ENCODE measurements at regions not wholly inside any gene's neighbourhood (a gene's known extent, or its start where the extent isn't known, plus 50 kb on each side); places are given as distances from the start of the nearest gene placed in this dataset.

DNA sequence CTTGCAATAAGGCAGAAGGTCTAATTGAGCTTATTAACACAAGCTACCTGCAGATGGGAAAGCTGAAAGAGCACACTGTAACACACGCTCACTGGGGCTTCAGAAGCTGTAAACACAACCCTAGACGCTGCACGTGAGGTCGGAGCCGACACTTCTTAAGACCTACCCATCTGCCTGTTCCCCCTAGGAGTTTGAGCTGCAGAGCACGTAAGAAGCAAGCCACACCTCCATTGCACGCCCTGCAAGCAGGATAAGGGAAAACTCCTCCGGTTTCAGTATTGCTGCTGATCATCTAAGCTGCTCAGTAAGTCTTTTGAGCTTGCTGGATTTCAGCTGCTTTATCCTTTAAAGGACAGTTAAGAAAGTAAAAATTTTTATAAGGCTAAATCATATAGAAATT is 244.0 kb upstream of the ZWINT start:
- DNase-seq (ENCODE audit: low spot score), result no peak

DNA sequence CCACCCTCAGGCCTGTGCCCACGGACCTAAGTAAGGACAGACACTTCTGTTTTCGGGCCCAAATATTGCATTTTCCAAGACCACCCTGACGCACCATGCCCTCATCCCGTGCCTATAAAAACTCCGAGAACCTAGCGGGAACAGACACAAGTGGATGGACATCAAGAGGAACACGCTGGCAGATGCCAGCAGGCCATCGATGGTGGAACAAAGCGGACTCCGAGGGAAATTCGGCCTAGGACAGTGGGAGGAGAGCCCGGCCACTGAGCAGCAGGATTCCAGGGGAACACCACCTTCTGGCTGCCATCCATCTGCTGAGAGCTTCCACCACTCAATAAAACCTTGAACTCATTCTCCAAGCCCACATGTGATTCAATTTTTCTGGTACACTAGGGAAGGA is 243.6 kb upstream of the ZWINT start:
- DNase-seq (ENCODE audit: low spot score), result no peak

DNA sequence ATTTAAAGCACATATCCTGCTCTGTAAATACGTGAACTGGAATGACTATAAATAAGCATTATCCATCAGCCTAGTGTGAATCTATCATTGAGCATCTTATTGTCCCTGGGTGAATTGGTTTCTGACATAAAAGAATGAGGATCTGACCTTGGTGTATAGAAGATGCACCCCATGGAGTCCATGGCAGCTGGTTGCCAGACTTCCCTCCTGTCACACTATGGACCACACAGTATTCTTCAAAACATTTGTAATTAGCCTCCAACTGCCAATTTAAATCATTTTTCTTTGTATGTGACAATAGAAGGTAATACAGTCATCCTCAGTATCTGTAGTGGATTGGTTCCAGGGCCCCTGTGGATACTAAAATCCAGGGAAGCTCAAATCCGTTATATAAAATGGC is 238.1 kb upstream of the ZWINT start:
- no peak for DNase-seq (ENCODE audit: low spot score)

DNA sequence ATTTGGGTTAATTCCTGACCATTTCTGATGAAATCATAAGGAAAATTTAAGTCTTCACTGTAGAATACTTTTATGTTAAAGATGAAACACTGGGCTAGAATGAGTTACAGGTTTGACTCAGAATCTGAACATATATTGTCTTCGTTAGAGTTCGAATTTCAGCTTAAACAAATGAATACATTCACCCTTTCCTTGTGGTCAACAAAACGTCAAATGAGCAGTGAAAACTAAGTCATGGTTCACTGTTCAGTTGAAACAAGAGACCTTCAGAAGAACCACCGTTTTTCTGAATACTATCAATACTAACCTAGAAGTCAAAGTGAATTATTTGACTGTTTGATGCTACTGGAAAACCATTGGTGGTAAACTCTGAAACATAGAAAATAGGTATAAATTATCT is 235.2 kb upstream of the ZWINT start:
- no peak for DNase-seq (ENCODE audit: low spot score)

DNA sequence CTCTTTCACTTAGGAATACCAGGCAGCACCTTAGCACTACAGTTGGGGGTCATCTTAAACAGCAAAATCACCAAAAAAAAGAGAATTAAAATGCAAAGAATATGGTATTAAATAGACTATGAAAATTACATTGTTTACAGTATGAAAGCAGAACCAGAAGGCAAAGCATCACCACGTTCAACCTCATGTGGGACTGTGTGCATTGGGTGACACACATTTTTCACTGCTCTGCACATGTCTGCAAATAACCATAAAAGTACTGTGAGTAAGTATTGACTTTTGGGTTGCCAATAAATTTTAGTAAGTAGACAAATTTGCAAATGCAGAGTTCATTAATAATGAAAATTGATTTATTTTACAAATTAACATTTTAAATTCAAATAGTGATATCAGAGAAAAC is 232.1 kb upstream of the ZWINT start:
- no peak for DNase-seq (ENCODE audit: low spot score)

DNA sequence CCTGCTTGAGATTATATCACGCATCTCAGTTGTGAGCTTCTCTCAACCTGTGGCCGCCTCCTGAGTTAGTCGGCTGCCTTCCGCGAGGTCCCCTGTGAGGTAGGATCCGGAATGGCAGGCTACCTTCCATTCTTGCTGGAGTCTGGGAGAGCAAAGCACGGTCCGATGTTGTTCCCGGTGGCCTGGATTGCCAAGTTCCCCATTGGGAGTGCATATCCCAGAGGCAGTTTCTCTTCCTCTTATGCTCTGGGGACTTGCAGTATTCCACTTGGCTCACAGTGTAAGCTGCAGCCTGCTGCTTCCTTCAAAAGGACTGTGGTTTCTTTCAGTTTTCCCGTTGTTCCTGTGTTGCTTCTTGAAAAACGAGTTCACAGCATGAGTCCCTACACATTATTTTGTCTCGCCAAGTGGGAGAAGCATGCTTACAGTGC is 225.4 kb upstream of the ZWINT start:
- DNase-seq (ENCODE audit: low spot score), result no peak

DNA sequence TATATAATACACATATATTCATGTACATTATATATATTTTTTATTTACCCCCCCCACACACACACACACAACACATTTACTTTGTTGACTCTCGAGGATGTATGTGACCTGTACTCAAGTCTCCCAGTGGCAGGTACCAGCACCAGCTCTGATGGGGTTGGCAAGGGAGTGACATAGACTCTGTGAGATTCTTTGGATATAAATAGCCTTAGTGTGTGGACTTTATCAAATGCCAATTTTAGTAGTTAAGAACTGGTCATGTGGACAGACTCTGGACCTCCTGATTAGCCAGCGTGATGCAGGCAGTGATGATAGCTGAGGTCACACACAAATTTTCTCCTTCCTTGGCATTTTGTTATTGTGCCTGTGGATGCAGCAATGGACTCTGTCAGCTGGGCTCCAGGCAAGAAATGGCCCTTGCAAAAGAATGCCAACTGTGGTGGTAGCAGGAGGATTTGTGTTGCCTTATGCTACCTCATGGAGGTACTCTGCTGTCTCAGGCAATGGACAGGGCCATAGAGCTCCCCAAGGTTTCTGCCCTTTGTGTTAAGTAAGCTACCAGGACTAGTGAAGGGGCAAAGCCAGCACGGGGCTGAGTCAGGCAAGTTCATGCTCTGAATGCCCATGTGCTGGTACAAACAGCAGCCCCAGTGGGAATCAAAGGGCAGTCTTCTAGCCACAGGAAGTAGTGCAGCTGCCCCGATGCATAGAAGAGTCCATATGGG is 224.6 kb upstream of the ZWINT start:
- no peak for DNase-seq (ENCODE audit: low spot score)

DNA sequence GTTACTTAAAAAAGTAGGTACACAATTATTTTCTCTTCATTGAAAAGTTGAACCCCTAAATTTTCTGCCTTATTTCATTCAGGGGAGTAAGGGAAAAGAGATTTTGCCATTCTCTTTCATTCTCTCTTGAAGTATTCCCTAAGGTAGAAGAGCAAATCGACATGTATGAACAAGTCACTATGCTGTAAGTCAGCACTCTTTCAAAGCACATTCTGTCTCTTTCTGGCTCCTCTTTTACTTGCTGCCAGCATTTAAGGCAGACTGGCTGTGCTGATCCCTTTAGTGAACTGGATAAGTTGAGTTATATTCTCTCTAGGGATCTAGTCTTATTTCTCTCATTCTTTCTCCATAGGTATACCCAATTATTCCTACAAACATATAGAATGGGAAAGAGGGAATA is 222.3 kb upstream of the ZWINT start:
- no peak for DNase-seq (ENCODE audit: low spot score)

DNA sequence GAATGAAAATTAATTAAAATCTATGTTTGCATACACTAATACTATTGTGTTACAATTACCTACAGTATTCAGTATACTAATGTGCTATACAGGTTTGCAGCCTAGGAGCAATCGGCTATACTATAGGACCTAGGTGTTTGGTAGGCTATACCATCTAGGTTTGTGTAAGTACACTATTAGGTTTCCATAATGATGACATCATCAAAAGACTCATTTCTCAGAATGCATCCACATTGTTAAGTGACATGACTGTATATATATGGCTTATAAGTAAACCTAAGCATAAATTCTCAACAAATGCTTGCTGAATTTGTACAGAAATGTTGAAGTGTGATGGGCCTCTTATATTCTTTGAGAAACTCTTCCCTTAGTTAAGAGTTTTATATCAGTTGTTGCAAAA is 206.5 kb upstream of the ZWINT start:
- DNase-seq (ENCODE audit: low spot score), result no peak

DNA sequence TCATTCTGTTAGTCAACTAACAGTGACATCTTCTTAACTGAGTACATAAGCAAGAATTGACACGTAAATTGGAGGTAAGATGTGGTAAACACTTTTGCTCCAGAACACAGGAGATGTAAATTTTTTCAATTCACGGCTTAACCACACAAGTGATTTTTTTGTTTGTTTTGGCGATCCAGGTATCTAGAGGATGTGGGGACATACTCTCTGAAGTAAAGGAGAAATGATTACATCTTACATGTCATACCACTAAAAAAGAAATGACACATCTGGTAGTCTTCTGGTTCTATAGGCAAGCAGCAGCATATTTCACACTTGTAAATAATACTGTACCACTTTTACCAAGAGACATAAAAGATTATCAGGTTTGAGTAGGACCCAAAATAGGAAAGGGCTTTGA is 200.3 kb upstream of the ZWINT start:
- no peak for DNase-seq (ENCODE audit: low spot score)

DNA sequence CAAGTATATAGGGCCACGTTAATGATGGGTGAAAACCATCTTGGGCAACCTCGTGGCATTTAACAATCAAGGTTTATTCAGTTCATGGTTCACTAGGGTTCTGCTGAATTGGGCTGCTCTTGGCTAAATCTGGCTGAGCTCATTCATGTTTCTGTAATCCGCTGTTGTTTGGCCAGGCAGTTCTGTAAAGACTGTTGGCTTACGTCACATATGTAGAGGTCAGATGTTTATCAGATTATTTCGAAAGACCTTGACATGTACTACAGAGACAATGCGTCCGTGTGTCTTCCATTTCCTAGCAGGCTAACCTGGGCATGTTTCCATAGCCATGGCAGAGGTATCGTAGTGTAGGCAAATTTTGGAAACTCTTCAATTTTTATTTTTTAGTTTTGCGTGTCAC is 190.0 kb upstream of the ZWINT start:
- no peak for DNase-seq (ENCODE audit: low spot score)

DNA sequence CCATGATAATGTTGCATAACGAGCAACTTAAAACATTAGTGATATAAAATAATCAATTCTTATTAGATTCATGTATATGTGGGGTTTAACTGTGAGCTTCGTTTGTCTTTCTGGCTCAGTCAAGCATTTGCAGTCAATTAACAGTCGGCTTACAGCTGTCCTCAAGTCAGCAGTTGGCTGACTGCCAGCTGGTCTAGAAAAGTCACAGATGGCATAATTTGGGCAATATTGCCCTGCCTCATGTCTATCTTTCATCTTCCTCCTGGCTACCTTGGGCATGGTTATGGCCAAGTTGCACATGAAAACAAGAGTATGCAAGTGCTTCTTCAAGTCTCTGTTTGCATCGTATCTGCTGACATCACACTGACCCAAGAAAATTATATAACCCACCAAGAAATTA is 186.1 kb upstream of the ZWINT start:
- DNase-seq (ENCODE audit: low spot score), result no peak

DNA sequence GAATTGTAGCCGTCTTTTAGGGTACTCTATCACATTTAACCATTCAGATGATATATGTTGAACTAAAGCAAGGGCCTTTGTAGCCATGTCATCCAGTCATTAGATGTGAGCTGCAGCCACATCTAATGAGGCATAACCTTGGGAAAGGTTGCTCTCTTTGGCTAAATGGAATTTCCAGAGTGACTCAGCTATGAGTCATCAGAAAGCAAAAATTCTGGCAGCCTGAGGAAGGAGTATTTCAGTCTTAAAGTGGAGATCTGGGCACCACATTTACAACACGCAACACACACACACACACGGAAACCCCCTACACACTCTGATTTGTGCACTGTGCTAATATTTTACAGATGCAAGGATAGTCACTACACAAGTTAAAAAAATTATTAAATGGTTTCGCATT is 176.9 kb upstream of the ZWINT start:
- DNase-seq (ENCODE audit: low spot score), result peak; percentile 5

DNA sequence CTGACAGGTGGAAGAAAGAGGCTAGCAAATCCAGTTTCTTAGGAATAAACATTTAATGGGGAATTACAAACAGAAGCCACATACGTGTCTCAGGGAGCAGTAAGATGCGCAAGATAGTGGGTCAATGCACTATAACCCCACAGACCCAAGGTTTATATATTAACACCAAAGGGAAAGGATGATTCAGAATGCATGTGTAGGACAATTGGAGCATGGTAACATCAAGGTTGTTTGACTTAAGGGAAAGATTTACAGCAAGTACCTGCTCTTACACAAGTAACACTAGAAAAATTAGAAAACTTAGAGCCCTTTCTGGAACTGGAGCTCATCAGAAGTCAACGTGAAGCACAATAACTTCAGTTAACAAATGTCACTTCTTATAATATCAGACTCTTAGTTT is 161.1 kb upstream of the ZWINT start:
- DNase-seq (ENCODE audit: low spot score), result no peak

DNA sequence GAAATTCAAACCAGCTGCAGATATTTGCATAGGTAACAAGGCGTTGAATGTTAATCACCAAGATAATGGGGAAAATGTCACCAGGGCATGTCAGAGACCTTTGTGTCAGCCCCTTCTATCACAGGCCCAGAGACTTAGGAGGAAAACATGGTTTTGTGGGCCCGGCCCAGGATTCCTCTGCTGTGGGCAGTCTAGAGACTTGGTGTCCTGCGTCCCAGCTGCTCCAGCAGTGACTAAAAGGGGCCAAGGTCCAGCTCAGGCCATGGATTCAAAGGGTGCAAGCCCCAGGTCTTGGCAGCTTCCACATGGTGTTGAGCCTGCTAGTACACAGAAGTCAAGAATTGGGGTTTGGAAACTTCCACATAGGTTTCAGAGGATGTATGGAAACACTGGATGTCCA is 147.5 kb upstream of the ZWINT start:
- DNase-seq (ENCODE audit: low spot score), result no peak

DNA sequence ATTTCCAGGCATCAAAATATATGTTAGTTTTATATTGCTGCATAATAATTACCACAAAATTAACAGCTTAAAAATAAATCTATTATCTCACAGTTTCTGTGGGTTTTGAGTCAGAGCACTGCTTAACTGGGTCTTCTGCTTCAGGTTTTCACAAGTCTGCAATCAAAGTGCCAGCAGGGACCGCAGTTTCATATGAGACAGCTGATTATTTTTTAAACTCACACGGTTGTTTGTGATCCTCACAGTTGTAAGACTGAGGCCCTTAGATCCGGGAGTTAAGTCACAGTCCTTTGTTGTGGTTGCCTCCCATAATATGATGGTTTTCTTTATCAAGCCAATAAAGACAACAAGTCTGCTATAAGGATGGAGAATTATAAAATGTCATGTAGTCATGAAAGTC is 146.0 kb upstream of the ZWINT start:
- no peak for DNase-seq (ENCODE audit: low spot score)

DNA sequence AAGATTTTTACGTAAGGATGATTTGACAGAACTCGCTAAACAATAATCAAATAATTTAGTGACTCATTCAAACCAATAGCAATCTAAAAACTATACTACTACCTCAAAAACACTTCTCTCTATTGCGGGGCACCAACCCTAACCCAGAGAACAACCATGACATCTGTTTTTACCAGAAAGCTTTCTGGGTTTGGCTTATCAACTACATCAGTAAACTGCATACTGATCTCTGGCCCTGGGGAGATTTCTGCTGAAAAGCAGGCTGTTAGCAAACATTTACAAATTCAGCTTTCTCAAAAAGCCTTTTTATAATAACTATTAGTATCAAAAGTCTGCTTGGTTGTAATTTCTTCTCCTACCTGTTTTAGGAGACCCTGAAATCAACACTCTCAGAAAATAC is 144.5 kb upstream of the ZWINT start:
- no peak for DNase-seq (ENCODE audit: low spot score)

DNA sequence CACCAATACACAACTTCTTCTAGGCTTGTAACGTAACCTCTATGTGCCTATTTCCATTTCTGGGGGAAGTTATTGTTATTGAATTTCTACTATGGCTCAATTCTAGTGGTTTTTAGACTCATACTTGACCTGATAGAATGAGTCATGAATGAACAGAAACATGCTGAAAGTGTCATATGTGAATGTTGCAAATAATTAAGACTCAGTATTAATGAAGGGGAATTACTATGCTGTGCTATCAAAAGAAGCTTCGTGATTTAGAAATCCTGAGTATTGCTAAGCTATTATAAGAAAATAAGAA is 135.1 kb upstream of the ZWINT start:
- DNase-seq (ENCODE audit: low spot score), result no peak

DNA sequence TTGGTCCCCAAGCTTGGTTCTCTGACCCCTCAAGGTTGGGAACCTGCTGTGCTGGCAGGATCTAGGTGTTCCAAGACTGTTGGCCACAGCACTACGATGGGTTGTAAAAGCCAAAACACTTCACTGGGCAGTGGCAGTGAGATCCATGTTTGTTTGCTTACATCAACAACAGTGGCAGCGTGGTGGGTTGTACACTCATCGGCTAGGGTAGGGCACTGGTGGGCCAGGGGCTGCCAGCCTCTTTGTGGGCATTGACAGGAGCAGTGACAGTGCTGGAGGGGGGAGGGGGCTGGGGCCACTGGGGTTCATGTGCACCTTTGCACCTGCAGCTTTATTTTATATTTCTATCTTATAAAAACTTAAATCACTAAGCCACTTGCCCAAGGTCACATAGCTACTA is 126.7 kb upstream of the ZWINT start:
- DNase-seq (ENCODE audit: low spot score), result no peak

DNA sequence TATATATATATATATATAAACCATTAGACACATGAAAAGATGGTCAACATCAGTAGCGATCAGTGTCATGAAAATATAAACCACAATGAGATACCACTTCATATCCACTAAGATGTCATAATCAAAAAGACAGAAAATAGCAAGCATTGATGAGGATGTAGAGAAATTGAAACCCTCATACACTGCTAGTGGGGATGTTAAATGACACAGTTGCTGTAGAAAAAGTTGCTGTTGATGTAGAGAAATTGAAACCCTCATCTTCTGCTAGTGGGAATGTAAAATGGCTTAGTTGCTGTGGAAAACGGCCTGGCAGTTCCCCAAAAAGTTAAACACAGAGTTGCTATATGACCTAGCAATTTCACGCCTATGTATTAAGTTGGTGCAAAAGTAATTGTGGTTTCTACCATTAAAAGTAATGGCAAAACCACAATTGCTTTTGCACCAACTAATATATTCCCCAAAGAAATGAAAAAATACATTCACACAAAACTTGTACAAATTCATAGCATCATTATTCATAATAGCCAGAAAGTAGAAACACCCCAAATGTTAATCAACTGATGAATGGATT is 120.5 kb upstream of the ZWINT start:
- DNase-seq (ENCODE audit: low spot score), result no peak

DNA sequence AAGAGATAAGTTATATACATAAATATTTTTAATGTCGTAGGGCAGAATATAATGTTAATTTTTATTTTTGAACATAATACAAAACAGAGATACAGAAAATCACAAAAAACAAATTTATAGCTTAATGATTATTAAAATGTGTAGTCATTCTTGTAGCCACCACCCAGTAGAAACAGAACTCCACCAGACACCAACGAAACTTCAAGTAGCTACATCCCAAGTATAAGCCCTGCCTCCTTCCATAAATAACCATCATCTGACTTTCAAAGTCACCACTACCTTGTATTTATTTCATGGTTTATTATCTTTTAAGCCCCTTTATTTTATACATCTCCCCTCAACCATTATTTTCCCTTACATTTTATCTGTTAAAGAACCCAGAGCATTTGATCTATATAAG is 111.9 kb upstream of the ZWINT start:
- no peak for DNase-seq (ENCODE audit: low spot score)

DNA sequence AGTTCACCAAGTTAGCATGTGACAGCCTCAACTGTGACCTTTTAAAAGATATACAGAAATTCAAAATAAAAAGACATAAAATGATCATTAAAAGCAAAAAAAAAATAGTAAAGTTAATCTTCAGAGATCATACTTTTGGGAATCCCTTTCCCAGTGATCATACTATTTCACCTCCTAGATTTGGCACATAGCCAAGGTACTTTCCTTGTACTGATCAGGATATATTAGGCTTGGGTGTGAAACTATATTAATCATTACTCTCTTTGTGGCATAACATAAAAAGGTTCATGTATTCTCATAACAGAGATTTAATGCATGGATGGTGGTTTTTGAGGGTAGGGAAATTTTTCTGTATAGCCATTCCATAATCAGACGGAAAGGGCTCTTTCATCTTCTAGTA is 109.6 kb upstream of the ZWINT start:
- no peak for DNase-seq (ENCODE audit: low spot score)

DNA sequence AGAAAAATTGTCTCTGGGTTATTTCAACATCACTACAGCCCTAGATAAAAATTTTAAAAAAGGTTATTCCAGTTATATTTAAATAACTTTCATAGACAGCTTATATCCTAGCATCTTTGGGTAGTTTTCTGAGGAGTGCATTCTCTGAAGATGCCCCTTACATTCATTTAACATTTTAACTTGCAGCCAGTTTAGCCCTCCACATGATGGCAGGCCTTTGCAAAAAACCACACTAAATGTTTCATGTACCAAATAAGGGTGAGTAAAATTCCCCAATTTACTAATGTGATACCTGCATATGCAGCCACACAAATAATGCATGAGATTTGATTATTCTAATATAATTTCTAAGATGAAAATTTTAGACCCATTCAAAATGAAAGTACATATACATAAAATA is 108.4 kb upstream of the ZWINT start:
- no peak for DNase-seq (ENCODE audit: low spot score)

DNA sequence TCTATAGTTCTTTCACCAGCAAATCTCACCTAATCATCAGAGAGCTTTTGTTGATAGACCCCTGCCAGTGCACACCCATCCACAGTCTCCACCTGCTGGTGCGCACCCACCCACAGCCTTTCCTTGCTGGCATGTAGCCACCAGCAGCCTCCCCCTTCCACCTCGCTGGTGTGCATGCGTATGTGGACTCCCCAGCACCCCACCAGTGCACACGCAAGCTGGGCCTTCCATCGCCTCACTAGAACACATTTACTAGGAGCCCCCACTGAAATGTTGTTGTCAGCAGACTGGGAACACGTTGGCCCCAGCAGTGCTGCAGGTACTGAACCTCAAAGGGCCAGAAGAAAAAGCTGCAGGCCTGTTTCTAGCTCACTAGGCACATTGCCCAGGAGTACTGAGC is 104.9 kb upstream of the ZWINT start:
- DNase-seq (ENCODE audit: low spot score), result no peak

DNA sequence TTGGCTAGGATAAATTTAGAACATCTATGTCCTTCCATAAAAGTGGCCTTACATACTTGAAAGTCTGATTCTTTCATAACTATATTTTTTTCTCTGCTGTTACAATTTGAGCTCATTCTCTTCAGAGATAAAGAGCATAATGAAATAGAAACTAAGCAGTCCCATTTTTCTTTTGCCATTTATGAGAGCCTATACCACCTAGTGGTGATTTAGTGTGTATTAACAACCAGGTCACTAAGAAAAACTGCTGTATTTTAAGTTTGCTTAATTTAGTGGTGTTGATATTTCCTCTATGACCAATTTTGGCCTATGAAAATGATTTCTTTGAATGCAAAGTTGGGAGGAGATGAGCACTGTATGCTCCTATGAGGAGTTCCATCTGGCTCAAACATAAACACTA is 88.7 kb upstream of the ZWINT start:
- no peak for DNase-seq (ENCODE audit: low spot score)
